ENCODE measurements at regions not wholly inside any gene's neighbourhood (a gene's known extent, or its start where the extent isn't known, plus 50 kb on each side); places are given as distances from the start of the nearest gene placed in this dataset.

GRCh38 chr10:36688717-36689116 lies 436.7 kb upstream of the ANKRD30A start:
- no peak for DNase-seq

- no peak for DNase-seq
Observed at GRCh38 chr10:36683421-36683820, 442.0 kb upstream of the ANKRD30A start.

- no peak for DNase-seq
Observed at GRCh38 chr10:36681751-36682632, 443.4 kb upstream of the ANKRD30A start.

- no peak for DNase-seq
Observed at GRCh38 chr10:36679554-36679953, 445.8 kb upstream of the ANKRD30A start.

GRCh38 chr10:36677431-36677768 lies 448.0 kb upstream of the ANKRD30A start:
- DNase-seq, result no peak

- peak; percentile 42 for DNase-seq
Observed at GRCh38 chr10:36676756-36677430, 448.5 kb upstream of the ANKRD30A start.

GRCh38 chr10:36676321-36676720 lies 449.1 kb upstream of the ANKRD30A start:
- DNase-seq, result no peak

- peak; percentile 78 for DNase-seq
Observed at GRCh38 chr10:36675458-36675880, 449.9 kb upstream of the ANKRD30A start.

- peak; percentile 62 for DNase-seq
Observed at GRCh38 chr10:36671607-36672006, 453.8 kb upstream of the ANKRD30A start.

GRCh38 chr10:36670621-36671402 lies 454.6 kb upstream of the ANKRD30A start:
- DNase-seq, result no peak

GRCh38 chr10:36669615-36670352 lies 455.6 kb upstream of the ANKRD30A start:
- DNase-seq, result no peak

- no peak for DNase-seq
Observed at GRCh38 chr10:36666451-36666850, 458.9 kb upstream of the ANKRD30A start.

GRCh38 chr10:36662571-36662970 lies 462.8 kb upstream of the ANKRD30A start:
- peak; percentile 9 for DNase-seq

- DNase-seq, result no peak
Observed at GRCh38 chr10:36650274-36650673, 475.1 kb upstream of the ANKRD30A start.

- no peak for DNase-seq
Observed at GRCh38 chr10:36647540-36647939, 477.9 kb upstream of the ANKRD30A start.

GRCh38 chr10:36640626-36641025 lies 484.8 kb upstream of the ANKRD30A start:
- no peak for DNase-seq

GRCh38 chr10:36638462-36639155 lies 486.8 kb upstream of the ANKRD30A start:
- DNase-seq, result no peak

GRCh38 chr10:36636879-36637278 lies 488.5 kb upstream of the ANKRD30A start:
- DNase-seq, result no peak

- no peak for DNase-seq
Observed at GRCh38 chr10:36636285-36636839, 489.0 kb upstream of the ANKRD30A start.

GRCh38 chr10:36634916-36635315 lies 490.5 kb upstream of the ANKRD30A start:
- DNase-seq, result peak; percentile 61

- no peak for DNase-seq
Observed at GRCh38 chr10:36630267-36630666, 495.1 kb upstream of the ANKRD30A start.

GRCh38 chr10:36629476-36629875 lies 495.9 kb upstream of the ANKRD30A start:
- DNase-seq, result no peak

Measured in fibroblast of skin of back (primary cell).